IMR-90 (cell line): ENCODE measurements at regions not wholly inside any gene's neighbourhood (a gene's known extent, or its start where the extent isn't known, plus 50 kb on each side); places are given as distances from the start of the nearest gene placed in this dataset.

Experiments
- CTCF ChIP-seq: conservative IDR thresholded peaks from 2 replicates; pipeline ENCODE4 v1.5.1; 2012; ENCODE audit warnings: mild to moderate bottlenecking, low read depth, low read length, improper control_type of control experiment
- FOS ChIP-seq: fragments of 150-350 bp; IDR thresholded peaks from 2 replicates; pipeline ENCODE4 v1.6.1; 2016; ENCODE audit warnings: low read depth, low read length
- MXI1 ChIP-seq: IDR thresholded peaks from 2 replicates; pipeline ENCODE4 v1.6.1; 2012; ENCODE audit warnings: low read depth, mild to moderate bottlenecking, low read length, moderate library complexity, borderline replicate concordance
- POLR2A ChIP-seq: IDR thresholded peaks from 2 replicates; pipeline ENCODE4 v1.6.1; 2012; ENCODE audit warnings: mild to moderate bottlenecking, low read depth, low read length
- RAD21 ChIP-seq: IDR thresholded peaks from 2 replicates; pipeline ENCODE4 v1.6.1; 2012; ENCODE audit warnings: low read length, improper control_type of control experiment
- RFX5 ChIP-seq: IDR thresholded peaks from 2 replicates; pipeline ENCODE4 v1.8.0; 2012; ENCODE audit warnings: low read depth, mild to moderate bottlenecking, low read length, moderate library complexity
- SMC3 ChIP-seq: fragments of 150-350 bp; IDR thresholded peaks from 2 replicates; pipeline ENCODE4 v1.6.1; 2016; ENCODE audit warnings: low read depth, mild to moderate bottlenecking, antibody characterized with exemption, low read length, moderate library complexity
- USF2 ChIP-seq: fragments of 150-350 bp; IDR thresholded peaks from 2 replicates; pipeline ENCODE4 v1.6.1; 2017; ENCODE audit warnings: mild to moderate bottlenecking, antibody characterized with exemption, low read length, low read depth

- no peak for TF ChIP-seq CTCF
- no peak for TF ChIP-seq FOS
- no peak for TF ChIP-seq RAD21
- TF ChIP-seq USF2 = no peak
- TF ChIP-seq RFX5 = no peak
- TF ChIP-seq MXI1 = no peak
- TF ChIP-seq POLR2A = no peak
- no peak for TF ChIP-seq SMC3
Observed at GRCh38 chr5:2173151-2173834, 290.6 kb upstream of the IRX4 start.
